CD4-positive, alpha-beta T cell (primary cell): ENCODE measurements at regions not wholly inside any gene's neighbourhood (a gene's known extent, or its start where the extent isn't known, plus 50 kb on each side); places are given as distances from the start of the nearest gene placed in this dataset.

Experiments
- ATAC-seq: fragments of 200-7000 bp; cut with Tn5 transposase; one replicate; pipeline ENCODE4 v1.10.0; 2022; ENCODE audit warnings: mild to moderate bottlenecking; ENCODE audit not compliant: poor library complexity
- CTCF ChIA-PET: fragments of 350-600 bp; sonication (Branson Sonifier 250); formaldehyde crosslinking; loops from one replicate; lab custom pipeline; 2021; ENCODE audit warnings: antibody characterized with exemption, inconsistent platforms; lab: Charles Lee
- POLR2A ChIA-PET: fragments of 350-600 bp; sonication (Branson Sonifier 250); formaldehyde crosslinking; loops from one replicate; lab custom pipeline; 2021; ENCODE audit warnings: antibody characterized with exemption, inconsistent platforms; lab: Charles Lee
- DNase-seq, 14 experiments: peaks; one replicate each; pipeline ENCODE4 v3.0.0-alpha.2; 2013 to 2020; ENCODE audit warnings: mixed read lengths in 2 of 14
- H3K27ac ChIP-seq, 2 donors: one replicate each; pipeline versions ENCODE4 v1.5.1 to v1.7.0; 2013; ENCODE audit warnings: low read length in 2 of 2, low read depth in 1 of 2, mild to moderate bottlenecking in 1 of 2
- H3K27me3 ChIP-seq, 2 experiments: 1 replicate in 1 of 2; 2 replicates in 1 of 2; pipeline versions ENCODE4 v1.6.1 to v1.7.0; 2013; ENCODE audit warnings: low read length in 2 of 2, control low read depth in 1 of 2, mild to moderate bottlenecking in 1 of 2, moderate library complexity in 1 of 2; ENCODE audit not compliant: insufficient read depth in 2 of 2, control insufficient read depth in 1 of 2
- H3K36me3 ChIP-seq: one replicate; pipeline ENCODE4 v1.6.1; 2013; ENCODE audit warnings: low read length, control low read depth; ENCODE audit not compliant: insufficient read depth
- H3K4me1 ChIP-seq: one replicate; pipeline ENCODE4 v1.6.1; 2013; ENCODE audit warnings: low read length, control low read depth; ENCODE audit not compliant: insufficient read depth
- H3K4me3 ChIP-seq: one replicate; pipeline ENCODE4 v1.5.1; 2013; ENCODE audit warnings: mild to moderate bottlenecking, low read length, moderate library complexity
- H3K9me3 ChIP-seq, 2 experiments: 1 replicate in 1 of 2; 2 replicates in 1 of 2; pipeline versions ENCODE4 v1.6.1 to v1.7.0; 2013; ENCODE audit warnings: low read length in 2 of 2, mild to moderate bottlenecking in 2 of 2, control low read depth in 1 of 2, moderate library complexity in 1 of 2; ENCODE audit not compliant: control insufficient read depth in 1 of 2, insufficient read depth in 1 of 2
- H3K27ac Mint-ChIP-seq: one replicate; pipeline ENCODE4 v1.8.0; 2020; ENCODE audit warnings: mixed read lengths
- H3K27me3 Mint-ChIP-seq: one replicate; pipeline ENCODE4 v1.8.0; 2021; ENCODE audit warnings: mixed read lengths
- H3K36me3 Mint-ChIP-seq: one replicate; pipeline ENCODE4 v1.8.0; 2021; ENCODE audit warnings: low read depth, mixed read lengths
- H3K4me1 Mint-ChIP-seq: one replicate; pipeline ENCODE4 v1.8.0; 2021; ENCODE audit warnings: low read depth, mixed read lengths
- H3K4me3 Mint-ChIP-seq: one replicate; pipeline ENCODE4 v1.8.0; 2020; ENCODE audit warnings: mild to moderate bottlenecking, mixed read lengths
- H3K9me3 Mint-ChIP-seq: one replicate; pipeline ENCODE4 v1.8.0; 2020; ENCODE audit warnings: mixed read lengths
- intact Hi-C, 2 experiments: fragments of 100-400 bp; cut with DNase I in 1 of 2; cut with micrococcal nuclease in 1 of 2; formaldehyde crosslinking; loops; one replicate each; pipeline versions ENCODE4 v1.15.1 to v1.9.0; 2023 to 2025; cut with DNase I, micrococcal nuclease
- TF ChIP-seq, protein P1 (sequence below): fragments of 200-600 bp; IDR thresholded peaks from one replicate; pipeline ENCODE4 v1.8.0; 2022; ENCODE audit warnings: antibody characterized with exemption, mild to moderate bottlenecking

DNA sequence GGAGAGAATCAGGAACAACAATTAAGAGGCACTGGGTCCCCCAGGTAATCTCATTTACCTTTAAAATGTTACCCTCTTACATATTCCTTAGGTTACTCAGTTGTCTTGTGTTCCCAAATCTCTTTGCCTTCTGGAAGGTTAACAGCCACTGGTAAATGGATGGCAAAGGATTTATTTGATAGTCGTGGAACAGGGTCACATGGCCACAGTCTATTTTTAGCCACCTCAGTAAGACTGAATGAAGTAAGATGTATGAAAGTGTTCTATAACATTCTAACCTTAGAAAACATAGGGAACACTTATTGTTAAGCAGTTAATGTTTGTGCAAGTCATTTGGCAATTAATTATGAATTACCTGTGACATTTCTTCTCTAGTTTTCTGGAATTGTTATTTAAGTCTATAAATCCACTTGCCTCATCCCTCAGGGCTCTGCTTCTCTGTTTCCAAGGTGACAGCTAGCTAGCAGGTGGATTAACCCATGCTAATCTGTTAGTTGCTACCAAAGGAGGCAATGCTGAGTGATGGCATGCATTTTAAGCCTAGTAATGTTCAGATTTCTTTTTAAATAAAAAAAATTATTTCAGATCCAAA is 211.0 kb downstream of the PIK3C3 start:
- TF ChIP-seq, protein P1, sequence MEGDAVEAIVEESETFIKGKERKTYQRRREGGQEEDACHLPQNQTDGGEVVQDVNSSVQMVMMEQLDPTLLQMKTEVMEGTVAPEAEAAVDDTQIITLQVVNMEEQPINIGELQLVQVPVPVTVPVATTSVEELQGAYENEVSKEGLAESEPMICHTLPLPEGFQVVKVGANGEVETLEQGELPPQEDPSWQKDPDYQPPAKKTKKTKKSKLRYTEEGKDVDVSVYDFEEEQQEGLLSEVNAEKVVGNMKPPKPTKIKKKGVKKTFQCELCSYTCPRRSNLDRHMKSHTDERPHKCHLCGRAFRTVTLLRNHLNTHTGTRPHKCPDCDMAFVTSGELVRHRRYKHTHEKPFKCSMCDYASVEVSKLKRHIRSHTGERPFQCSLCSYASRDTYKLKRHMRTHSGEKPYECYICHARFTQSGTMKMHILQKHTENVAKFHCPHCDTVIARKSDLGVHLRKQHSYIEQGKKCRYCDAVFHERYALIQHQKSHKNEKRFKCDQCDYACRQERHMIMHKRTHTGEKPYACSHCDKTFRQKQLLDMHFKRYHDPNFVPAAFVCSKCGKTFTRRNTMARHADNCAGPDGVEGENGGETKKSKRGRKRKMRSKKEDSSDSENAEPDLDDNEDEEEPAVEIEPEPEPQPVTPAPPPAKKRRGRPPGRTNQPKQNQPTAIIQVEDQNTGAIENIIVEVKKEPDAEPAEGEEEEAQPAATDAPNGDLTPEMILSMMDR, result no peak
- POLR2A ChIA-PET, result no interaction called here
- Histone ChIP-seq H3K9me3 (no peaks in the 10 kb centered on the region), H3K4me1 (no peaks in the 10 kb centered on the region), H3K4me3 (no peak overlapping the region), H3K27me3 (no peaks in the 10 kb centered on the region), H3K27ac (no peak overlapping the region), H3K36me3 (no peaks in the 10 kb centered on the region)
- H3K36me3 Mint-ChIP-seq, result no peaks in the 10 kb centered on the region
- intact Hi-C loops, result no loop called here
- H3K27me3 Mint-ChIP-seq, result no peaks in the 10 kb centered on the region
- no peak overlapping the region for H3K27ac Mint-ChIP-seq
- DNase-seq, result no peak
- CTCF ChIA-PET, result no interaction called here
- no peak for ATAC-seq
- H3K9me3 Mint-ChIP-seq, result peaks cover 3% of the 10 kb centered on the region
- no peaks in the 10 kb centered on the region for H3K4me1 Mint-ChIP-seq
- H3K4me3 Mint-ChIP-seq, result no peak overlapping the region

DNA sequence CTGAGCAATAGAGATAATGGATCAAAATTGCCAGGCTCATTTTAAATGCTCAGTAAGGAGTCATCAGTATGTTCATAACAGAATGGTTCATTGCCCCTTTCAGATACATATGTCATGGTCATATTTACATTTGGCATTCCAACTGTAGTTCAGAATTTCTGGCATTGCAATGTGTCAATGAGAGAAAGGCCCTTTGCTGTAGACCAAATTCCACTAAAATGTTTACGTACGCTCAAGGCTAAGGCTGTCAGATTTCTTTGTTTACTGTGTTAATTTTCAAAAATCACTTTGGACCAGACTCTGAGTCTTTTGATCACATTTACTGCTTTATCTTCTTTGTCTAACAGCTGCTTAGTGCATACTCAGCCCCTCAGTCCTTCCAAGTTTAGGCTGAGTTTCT is 213.5 kb downstream of the PIK3C3 start:
- Mint-ChIP-seq H3K27ac (no peak overlapping the region), H3K27me3 (no peaks in the 10 kb centered on the region), H3K4me3 (no peak overlapping the region), H3K9me3 (peaks cover 3% of the 10 kb centered on the region), H3K4me1 (no peaks in the 10 kb centered on the region), H3K36me3 (no peaks in the 10 kb centered on the region)
- Histone ChIP-seq H3K9me3 (no peaks in the 10 kb centered on the region), H3K36me3 (no peaks in the 10 kb centered on the region), H3K27me3 (no peaks in the 10 kb centered on the region), H3K27ac (no peak overlapping the region), H3K4me1 (no peaks in the 10 kb centered on the region), H3K4me3 (no peak overlapping the region)
- intact Hi-C loops, result no loop called here
- CTCF ChIA-PET, result no interaction called here
- no peak for ATAC-seq
- DNase-seq, result no peak
- POLR2A ChIA-PET, result no interaction called here
- TF ChIP-seq, protein P1, result no peak

DNA sequence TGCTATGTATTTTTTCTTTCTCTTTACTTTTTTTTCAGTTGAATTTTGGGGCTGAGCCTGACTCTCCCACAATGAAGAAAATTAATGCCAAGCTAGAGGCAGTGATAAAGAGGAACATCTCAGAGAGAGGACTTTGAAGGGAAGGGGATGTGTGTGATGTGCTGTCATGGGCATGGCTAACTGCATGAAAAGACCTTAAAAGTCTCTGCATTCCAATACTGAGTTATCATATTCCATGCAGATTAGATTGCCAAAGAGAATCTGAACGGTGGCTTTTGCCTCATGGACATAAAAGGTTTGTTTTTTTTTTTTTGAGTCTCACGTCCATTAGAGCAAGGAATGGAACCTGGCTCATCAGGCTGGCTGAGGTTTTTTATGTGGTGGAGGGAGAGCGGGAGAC is 213.9 kb downstream of the PIK3C3 start:
- POLR2A ChIA-PET, result no interaction called here
- Mint-ChIP-seq H3K9me3 (peaks cover 3% of the 10 kb centered on the region), H3K4me1 (no peaks in the 10 kb centered on the region), H3K27me3 (no peaks in the 10 kb centered on the region), H3K4me3 (no peak overlapping the region), H3K36me3 (no peaks in the 10 kb centered on the region), H3K27ac (no peak overlapping the region)
- intact Hi-C loops, result no loop called here
- Histone ChIP-seq H3K9me3 (no peaks in the 10 kb centered on the region), H3K4me1 (no peaks in the 10 kb centered on the region), H3K4me3 (no peak overlapping the region), H3K27ac (no peak overlapping the region), H3K36me3 (no peaks in the 10 kb centered on the region), H3K27me3 (no peaks in the 10 kb centered on the region)
- CTCF ChIA-PET, result no interaction called here
- TF ChIP-seq, protein P1, result no peak
- ATAC-seq (no peak), DNase-seq (no peak)
